ENCODE measurements at regions not wholly inside any gene's neighbourhood (a gene's known extent, or its start where the extent isn't known, plus 50 kb on each side); places are given as distances from the start of the nearest gene placed in this dataset.

DNA sequence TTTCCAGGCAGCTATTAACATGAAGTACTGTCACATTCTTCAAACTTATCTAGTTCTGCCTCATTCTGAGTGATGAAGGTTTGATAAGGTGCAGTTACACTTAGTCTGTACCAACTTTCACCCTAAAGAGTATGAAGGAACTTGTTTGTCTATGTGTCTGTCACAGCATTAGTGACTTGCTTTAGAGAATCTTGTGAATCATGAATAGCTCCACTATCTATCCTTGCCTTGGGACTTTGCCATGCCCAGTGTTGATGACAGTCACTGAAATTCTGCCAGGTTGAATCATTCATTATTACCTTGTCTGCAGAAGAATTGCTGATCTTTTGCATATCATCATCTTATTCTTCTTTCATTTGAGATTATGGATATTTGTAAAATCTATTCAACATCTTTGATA, 50.9 kb upstream of the A1CF start:
- Histone ChIP-seq H3K9me3 (ENCODE audit: low read length) (no peaks in the 10 kb centered on the region), H3K36me3 (ENCODE audit: insufficient read depth, low read length) (no peaks in the 10 kb centered on the region), H3K9ac (ENCODE audit: low read length) (no peak overlapping the region), H3K27ac (ENCODE audit: low read depth, low read length) (no peak overlapping the region), H3K4me1 (ENCODE audit: insufficient read depth, low read length) (no peaks in the 10 kb centered on the region), H3K4me3 (ENCODE audit: low read depth in 1 of 2, low read length in 2 of 2) (no peak overlapping the region), H3K27me3 (ENCODE audit: control insufficient read depth in 1 of 2, insufficient read depth in 2 of 2, low read length in 2 of 2) (no peaks in the 10 kb centered on the region)

DNA sequence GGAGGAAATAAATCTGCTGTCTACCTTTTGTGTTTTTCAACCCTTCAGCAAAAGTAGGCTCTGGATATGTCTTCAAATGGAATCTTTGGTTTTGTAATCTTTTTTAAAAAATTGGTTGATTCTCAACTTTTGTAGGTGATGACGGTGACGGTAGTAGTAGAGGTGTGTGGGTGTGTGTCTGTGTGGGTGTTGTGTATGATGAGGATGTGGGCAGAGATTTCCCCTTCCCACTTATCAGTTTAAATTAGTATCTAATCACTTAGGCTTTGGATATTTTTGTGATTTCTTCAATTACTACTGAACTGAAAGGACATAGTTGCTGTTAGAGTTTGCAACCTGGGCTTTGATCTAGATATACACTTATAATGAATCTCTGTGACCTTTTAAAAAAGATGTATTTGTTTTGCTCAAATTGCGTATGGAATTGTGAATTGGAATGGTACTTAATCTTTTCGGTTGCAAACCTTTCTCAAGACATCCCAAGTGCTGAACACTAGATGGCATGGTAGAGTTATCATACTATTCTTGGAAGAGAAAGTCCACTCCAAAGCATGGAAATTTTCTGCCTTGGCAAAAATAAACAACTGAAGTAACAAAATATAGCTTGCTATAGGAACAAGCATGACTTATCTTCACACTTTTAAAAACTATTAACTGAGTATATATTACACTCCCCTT, 51.9 kb upstream of the A1CF start:
- Histone ChIP-seq H3K9ac (ENCODE audit: low read length) (no peak overlapping the region), H3K36me3 (ENCODE audit: insufficient read depth, low read length) (no peaks in the 10 kb centered on the region), H3K9me3 (ENCODE audit: low read length) (no peaks in the 10 kb centered on the region), H3K4me3 (ENCODE audit: low read depth in 1 of 2, low read length in 2 of 2) (no peak overlapping the region), H3K27ac (ENCODE audit: low read depth, low read length) (no peak overlapping the region), H3K27me3 (ENCODE audit: control insufficient read depth in 1 of 2, insufficient read depth in 2 of 2, low read length in 2 of 2) (no peaks in the 10 kb centered on the region), H3K4me1 (ENCODE audit: insufficient read depth, low read length) (no peaks in the 10 kb centered on the region)

DNA sequence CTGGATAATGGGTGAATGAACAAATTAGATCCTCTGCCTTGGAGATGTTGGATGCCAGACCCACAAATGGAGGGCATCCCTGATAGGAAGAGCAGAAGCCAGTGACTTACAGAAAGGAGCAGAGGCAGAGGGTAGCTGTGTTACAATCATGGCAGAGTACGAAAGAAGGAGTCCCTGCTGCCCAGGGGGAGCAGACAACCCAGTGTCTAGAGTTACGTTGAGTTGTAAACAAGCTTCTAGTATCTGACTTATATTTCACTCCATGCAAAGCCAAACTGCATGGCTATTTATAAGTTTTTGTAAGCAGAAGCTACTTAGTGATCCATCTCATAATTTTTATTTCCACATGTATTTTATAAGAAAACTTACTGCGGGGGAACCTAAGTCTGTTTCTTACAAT, 56.2 kb upstream of the A1CF start:
- H3K9ac ChIP-seq (ENCODE audit: low read length) = no peak overlapping the region
- H3K27me3 ChIP-seq (ENCODE audit: control insufficient read depth in 1 of 2, insufficient read depth in 2 of 2, low read length in 2 of 2) = no peaks in the 10 kb centered on the region
- H3K4me3 ChIP-seq (ENCODE audit: low read depth in 1 of 2, low read length in 2 of 2) = no peak overlapping the region
- no peaks in the 10 kb centered on the region for H3K4me1 ChIP-seq (ENCODE audit: insufficient read depth, low read length)
- H3K9me3 ChIP-seq (ENCODE audit: low read length) = no peaks in the 10 kb centered on the region
- H3K36me3 ChIP-seq (ENCODE audit: insufficient read depth, low read length) = no peaks in the 10 kb centered on the region
- no peak overlapping the region for H3K27ac ChIP-seq (ENCODE audit: low read depth, low read length)

DNA sequence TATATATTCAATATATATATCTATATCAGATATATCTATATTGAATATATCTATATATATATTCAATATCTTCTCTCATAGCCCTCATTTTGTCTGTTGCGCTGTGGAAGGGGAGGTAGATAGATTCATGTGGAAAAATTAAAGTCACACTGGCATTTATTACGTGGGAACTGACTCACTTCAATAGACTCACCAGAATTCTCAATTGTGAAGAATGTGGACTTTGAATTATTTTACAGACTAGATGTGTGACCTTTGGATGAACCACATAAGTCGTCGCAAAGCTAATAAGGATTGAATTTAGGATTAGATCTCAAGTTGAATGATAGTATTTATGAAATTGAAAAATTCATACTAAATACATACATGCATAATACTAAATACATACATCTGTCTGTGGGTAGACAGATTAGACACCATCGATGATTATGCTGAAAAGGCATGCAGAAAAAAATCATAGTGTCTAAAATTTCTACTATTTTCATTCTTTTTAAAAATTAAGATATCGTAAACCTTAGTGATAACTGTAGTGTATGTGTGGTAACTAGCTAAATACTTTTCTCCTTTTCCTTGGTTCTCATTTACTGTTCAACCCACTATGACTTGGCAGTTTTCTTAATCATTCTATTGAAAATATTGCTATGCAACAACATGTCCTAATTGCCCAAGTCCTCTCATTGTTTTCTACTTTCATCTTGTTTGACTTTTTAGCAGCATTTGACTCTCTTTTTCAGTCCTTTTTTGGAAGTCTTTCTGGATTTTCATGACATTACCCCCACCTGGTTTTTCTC, 61.8 kb upstream of the A1CF start:
- H3K4me1 ChIP-seq (ENCODE audit: insufficient read depth, low read length) = no peaks in the 10 kb centered on the region
- no peak overlapping the region for H3K9ac ChIP-seq (ENCODE audit: low read length)
- H3K36me3 ChIP-seq (ENCODE audit: insufficient read depth, low read length) = no peaks in the 10 kb centered on the region
- H3K27ac ChIP-seq (ENCODE audit: low read depth, low read length) = no peak overlapping the region
- no peaks in the 10 kb centered on the region for H3K9me3 ChIP-seq (ENCODE audit: low read length)
- H3K4me3 ChIP-seq (ENCODE audit: low read depth in 1 of 2, low read length in 2 of 2) = no peak overlapping the region
- H3K27me3 ChIP-seq (ENCODE audit: control insufficient read depth in 1 of 2, insufficient read depth in 2 of 2, low read length in 2 of 2) = no peaks in the 10 kb centered on the region

DNA sequence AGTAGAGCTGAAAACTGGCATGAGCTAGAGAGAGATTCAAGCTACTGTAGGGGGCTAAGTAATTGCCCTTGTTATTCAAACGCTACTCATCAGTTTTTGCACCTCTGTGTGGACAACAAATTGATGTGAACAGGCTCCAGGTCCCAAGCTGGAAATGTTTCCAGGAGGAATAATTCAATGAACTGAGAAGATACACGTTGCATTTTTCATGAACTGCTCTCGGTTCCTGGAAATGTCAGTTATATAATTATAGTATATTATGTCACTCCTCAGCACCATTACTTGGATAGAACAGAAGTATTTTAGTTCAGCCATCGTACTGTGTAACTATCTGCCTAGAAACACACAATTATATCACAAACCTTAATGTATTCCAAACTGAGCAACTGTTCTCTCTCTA, 65.9 kb upstream of the A1CF start:
- H3K4me3 ChIP-seq (ENCODE audit: low read depth in 1 of 2, low read length in 2 of 2) = no peak overlapping the region
- H3K4me1 ChIP-seq (ENCODE audit: insufficient read depth, low read length) = no peaks in the 10 kb centered on the region
- H3K9ac ChIP-seq (ENCODE audit: low read length) = no peak overlapping the region
- H3K27ac ChIP-seq (ENCODE audit: low read depth, low read length) = no peak overlapping the region
- no peaks in the 10 kb centered on the region for H3K9me3 ChIP-seq (ENCODE audit: low read length)
- no peaks in the 10 kb centered on the region for H3K36me3 ChIP-seq (ENCODE audit: insufficient read depth, low read length)
- H3K27me3 ChIP-seq (ENCODE audit: control insufficient read depth in 1 of 2, insufficient read depth in 2 of 2, low read length in 2 of 2) = no peaks in the 10 kb centered on the region

DNA sequence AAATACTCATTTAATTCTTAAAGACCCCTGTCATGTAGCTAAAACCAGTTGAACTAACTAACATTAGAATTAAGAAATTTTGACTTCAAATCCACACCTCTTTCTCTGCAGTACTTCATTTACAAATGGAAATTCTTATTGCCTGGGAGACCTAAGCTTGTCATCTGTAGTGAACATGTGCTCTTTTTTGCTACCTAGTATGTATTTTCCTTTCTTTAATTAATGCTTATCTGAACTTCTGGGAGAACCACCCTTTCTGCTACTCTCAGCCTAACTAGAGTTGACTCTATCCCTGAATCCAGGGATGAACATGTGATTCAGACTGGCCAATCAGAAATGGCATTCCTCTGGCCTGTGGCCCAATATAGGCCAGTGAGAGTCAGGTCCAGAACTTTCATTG, 75.9 kb upstream of the A1CF start:
- H3K9ac ChIP-seq (ENCODE audit: low read length) = no peak overlapping the region
- no peaks in the 10 kb centered on the region for H3K4me1 ChIP-seq (ENCODE audit: insufficient read depth, low read length)
- no peak overlapping the region for H3K4me3 ChIP-seq (ENCODE audit: low read depth in 1 of 2, low read length in 2 of 2)
- H3K27ac ChIP-seq (ENCODE audit: low read depth, low read length) = no peak overlapping the region
- H3K36me3 ChIP-seq (ENCODE audit: insufficient read depth, low read length) = no peaks in the 10 kb centered on the region
- H3K27me3 ChIP-seq (ENCODE audit: control insufficient read depth in 1 of 2, insufficient read depth in 2 of 2, low read length in 2 of 2) = no peaks in the 10 kb centered on the region
- H3K9me3 ChIP-seq (ENCODE audit: low read length) = no peaks in the 10 kb centered on the region

DNA sequence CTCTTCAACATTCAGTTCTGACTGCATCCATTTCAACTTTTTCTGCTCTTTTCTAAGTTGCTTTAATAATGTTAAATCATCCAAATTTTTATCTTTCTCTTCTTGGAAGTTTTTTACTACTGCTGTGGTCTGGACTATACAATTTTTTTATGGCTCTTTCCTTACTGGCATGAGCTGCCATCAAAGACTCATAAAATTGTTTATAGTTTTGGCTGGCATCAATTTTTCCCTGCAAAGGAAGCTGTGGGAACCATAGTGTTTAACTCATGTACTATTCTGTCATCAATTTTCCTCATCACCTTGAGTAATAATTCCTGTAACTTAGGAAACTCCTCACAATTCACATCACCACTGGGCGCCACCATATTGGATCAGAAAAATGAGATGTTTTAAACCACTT, 77.6 kb upstream of the A1CF start:
- Histone ChIP-seq H3K4me1 (ENCODE audit: insufficient read depth, low read length) (no peaks in the 10 kb centered on the region), H3K36me3 (ENCODE audit: insufficient read depth, low read length) (no peaks in the 10 kb centered on the region), H3K27me3 (ENCODE audit: control insufficient read depth in 1 of 2, insufficient read depth in 2 of 2, low read length in 2 of 2) (no peaks in the 10 kb centered on the region), H3K4me3 (ENCODE audit: low read depth in 1 of 2, low read length in 2 of 2) (no peak overlapping the region), H3K9ac (ENCODE audit: low read length) (no peak overlapping the region), H3K9me3 (ENCODE audit: low read length) (no peaks in the 10 kb centered on the region), H3K27ac (ENCODE audit: low read depth, low read length) (no peak overlapping the region)

DNA sequence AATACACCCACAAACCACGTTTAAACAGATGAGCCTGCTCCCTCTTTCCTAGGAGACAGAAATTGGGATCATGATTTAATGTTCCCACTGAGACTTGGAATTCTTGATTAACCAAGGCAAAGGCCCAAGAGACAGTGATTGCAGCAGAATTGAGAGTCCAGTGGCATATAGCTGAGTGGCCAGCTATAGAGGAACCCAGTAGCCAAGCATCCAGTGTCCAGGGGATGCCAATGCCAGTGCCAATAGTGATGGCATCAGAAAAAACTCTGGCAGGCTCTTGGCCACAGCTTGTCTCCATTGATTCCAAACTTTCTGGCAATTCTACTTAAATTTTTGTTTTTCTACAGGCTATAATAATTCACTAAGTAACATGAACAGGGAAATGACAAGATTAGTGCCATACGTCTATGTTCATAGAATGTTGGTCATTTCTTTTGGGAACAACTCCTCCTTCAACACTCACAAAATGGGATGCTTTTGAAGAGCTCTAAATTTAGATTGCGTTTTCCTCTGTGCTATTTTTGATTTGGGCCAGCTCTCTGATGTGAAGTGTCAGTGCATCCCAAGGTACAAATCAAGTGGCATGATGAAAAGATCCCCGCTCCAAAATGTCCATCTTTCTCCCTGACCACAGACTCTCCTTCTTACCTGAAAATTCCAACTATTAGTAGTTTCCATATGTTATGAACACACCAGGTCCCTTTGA, 83.1 kb upstream of the A1CF start:
- no peak overlapping the region for H3K27ac ChIP-seq (ENCODE audit: low read depth, low read length)
- H3K9me3 ChIP-seq (ENCODE audit: low read length) = no peaks in the 10 kb centered on the region
- no peak overlapping the region for H3K9ac ChIP-seq (ENCODE audit: low read length)
- no peaks in the 10 kb centered on the region for H3K27me3 ChIP-seq (ENCODE audit: control insufficient read depth in 1 of 2, insufficient read depth in 2 of 2, low read length in 2 of 2)
- H3K4me3 ChIP-seq (ENCODE audit: low read depth in 1 of 2, low read length in 2 of 2) = no peak overlapping the region
- H3K4me1 ChIP-seq (ENCODE audit: insufficient read depth, low read length) = no peaks in the 10 kb centered on the region
- no peaks in the 10 kb centered on the region for H3K36me3 ChIP-seq (ENCODE audit: insufficient read depth, low read length)

DNA sequence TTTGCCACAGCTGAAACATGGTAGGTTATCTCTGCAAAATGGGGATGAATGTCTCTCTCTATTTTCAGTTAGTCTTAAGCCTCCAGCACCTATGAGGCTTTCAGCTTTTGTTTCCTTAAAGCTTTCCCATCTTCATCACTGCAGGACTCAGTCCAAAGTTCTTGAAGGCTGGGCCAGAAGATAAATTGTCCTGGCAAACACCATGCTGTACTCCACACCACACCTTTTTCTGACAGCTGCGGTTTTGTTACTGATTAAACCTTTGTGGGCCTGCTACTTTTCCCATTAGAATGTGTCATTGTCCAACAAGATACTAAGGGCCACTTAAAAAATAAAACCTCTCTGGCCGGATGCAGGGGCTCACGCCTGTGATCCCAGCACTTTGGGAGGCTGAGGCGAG, 87.2 kb upstream of the A1CF start:
- H3K27ac ChIP-seq (ENCODE audit: low read depth, low read length) = no peak overlapping the region
- H3K4me3 ChIP-seq (ENCODE audit: low read depth in 1 of 2, low read length in 2 of 2) = no peak overlapping the region
- H3K4me1 ChIP-seq (ENCODE audit: insufficient read depth, low read length) = no peaks in the 10 kb centered on the region
- H3K9ac ChIP-seq (ENCODE audit: low read length) = no peak overlapping the region
- no peaks in the 10 kb centered on the region for H3K36me3 ChIP-seq (ENCODE audit: insufficient read depth, low read length)
- H3K27me3 ChIP-seq (ENCODE audit: control insufficient read depth in 1 of 2, insufficient read depth in 2 of 2, low read length in 2 of 2) = no peaks in the 10 kb centered on the region
- H3K9me3 ChIP-seq (ENCODE audit: low read length) = no peaks in the 10 kb centered on the region

DNA sequence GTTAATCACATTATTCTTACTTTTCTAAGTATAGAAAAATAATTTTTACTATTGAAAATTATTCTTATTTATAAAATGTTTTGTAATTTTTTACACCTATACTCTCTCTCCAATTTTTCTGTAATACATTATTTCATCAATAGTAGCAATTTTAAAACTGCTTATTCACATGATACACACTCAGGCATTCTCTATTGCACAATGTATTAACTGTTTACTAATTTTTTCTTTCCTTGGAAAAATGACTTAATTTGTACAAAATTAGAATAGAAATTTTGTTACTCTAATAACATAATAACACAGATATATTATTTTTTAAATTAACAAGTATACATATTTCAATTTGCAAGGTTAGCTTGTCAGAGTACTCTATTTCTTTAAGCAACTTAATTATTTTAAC, 92.9 kb upstream of the PRKG1 start:
- no peak overlapping the region for H3K9ac ChIP-seq (ENCODE audit: low read length)
- H3K4me3 ChIP-seq (ENCODE audit: low read depth in 1 of 2, low read length in 2 of 2) = no peak overlapping the region
- no peaks in the 10 kb centered on the region for H3K4me1 ChIP-seq (ENCODE audit: insufficient read depth, low read length)
- H3K27ac ChIP-seq (ENCODE audit: low read depth, low read length) = no peak overlapping the region
- H3K9me3 ChIP-seq (ENCODE audit: low read length) = no peaks in the 10 kb centered on the region
- no peaks in the 10 kb centered on the region for H3K27me3 ChIP-seq (ENCODE audit: control insufficient read depth in 1 of 2, insufficient read depth in 2 of 2, low read length in 2 of 2)
- no peaks in the 10 kb centered on the region for H3K36me3 ChIP-seq (ENCODE audit: insufficient read depth, low read length)

DNA sequence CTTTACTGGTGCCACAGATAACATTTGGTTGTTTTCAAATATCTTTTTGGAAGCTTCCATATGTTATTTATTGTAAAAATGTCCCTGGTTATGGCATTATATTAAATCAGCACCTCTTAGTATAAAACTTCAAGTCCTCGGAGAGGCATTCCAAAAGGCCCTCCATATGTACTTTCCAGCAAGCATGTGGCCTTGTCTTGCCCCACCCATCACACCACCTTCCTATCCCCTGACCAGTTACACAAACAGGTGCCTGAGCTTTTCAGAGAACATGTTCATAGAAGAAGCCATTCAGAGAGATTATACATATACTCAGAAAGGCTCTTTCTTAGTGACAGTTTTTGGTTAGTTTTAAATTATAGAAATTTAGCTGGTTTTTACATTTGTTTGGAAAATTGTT, 92.4 kb upstream of the PRKG1 start:
- H3K4me3 ChIP-seq (ENCODE audit: low read depth in 1 of 2, low read length in 2 of 2) = no peak overlapping the region
- no peaks in the 10 kb centered on the region for H3K36me3 ChIP-seq (ENCODE audit: insufficient read depth, low read length)
- H3K27me3 ChIP-seq (ENCODE audit: control insufficient read depth in 1 of 2, insufficient read depth in 2 of 2, low read length in 2 of 2) = no peaks in the 10 kb centered on the region
- H3K9me3 ChIP-seq (ENCODE audit: low read length) = no peaks in the 10 kb centered on the region
- no peak overlapping the region for H3K27ac ChIP-seq (ENCODE audit: low read depth, low read length)
- no peak overlapping the region for H3K9ac ChIP-seq (ENCODE audit: low read length)
- no peaks in the 10 kb centered on the region for H3K4me1 ChIP-seq (ENCODE audit: insufficient read depth, low read length)
